HepG2 (cell line): ENCODE measurements at regions not wholly inside any gene's neighbourhood (a gene's known extent, or its start where the extent isn't known, plus 50 kb on each side); places are given as distances from the start of the nearest gene placed in this dataset.

ENCODE experiments used
- ATAC-seq: fragments of 200-7000 bp; cut with Tn5 transposase; 3 replicates; pipeline ENCODE4 v1.9.1; 2020; ENCODE audit warnings: mild to moderate bottlenecking, moderate library complexity
- BruUV-seq: library from RNA; stranded (reverse); fragments of 400-500 nt; replicated peaks from 2 replicates; lab custom pipeline; 2021; lab: Mats Ljungman, UMichigan
- CTCF ChIA-PET: fragments of 300-600 bp; formaldehyde crosslinking; extraction: SDS; loops from one replicate; lab custom pipeline; 2021; ENCODE audit warnings: low total read pairs, inconsistent platforms, low intra/inter-chr PET ratio; lab: Yijun Ruan, JAX
- POLR2A ChIA-PET: fragments of 350-600 bp; sonication (Branson Sonifier 250); formaldehyde crosslinking; loops from one replicate; lab custom pipeline; 2020; ENCODE audit warnings: antibody characterized with exemption, inconsistent platforms; lab: Yijun Ruan, JAX
- DNase-seq: peaks from one replicate; pipeline ENCODE4 v3.0.0-alpha.2; 2015; ENCODE audit warnings: low spot score
- FAIRE-seq: peaks from 3 replicates; lab custom pipeline; 2011; peaks lifted over from hg19 to GRCh38; lab: Jason Lieb, UNC
- H2AFZ ChIP-seq: one replicate; pipeline ENCODE4 v1.6.1; 2011; ENCODE audit warnings: low read length, inconsistent platforms
- H3K27ac ChIP-seq: fragments of 300-600 bp; 3 replicates; pipeline ENCODE4 v1.8.0; 2011; ENCODE audit warnings: mixed run types, mild to moderate bottlenecking, mixed read lengths, low read length, inconsistent platforms; ENCODE audit not compliant: insufficient read depth; ENCODE audit errors: extremely low read length
- H3K27me3 ChIP-seq, 2 experiments: fragments of 200-600 bp in 1 of 2; 2 replicates in 1 of 2; 3 replicates in 1 of 2; pipeline versions ENCODE4 v1.6.0 to v1.8.0; 2011; ENCODE audit warnings: low read length in 2 of 2, mild to moderate bottlenecking in 2 of 2, moderate library complexity in 2 of 2, inconsistent platforms in 1 of 2; ENCODE audit not compliant: insufficient read depth in 2 of 2, control insufficient read depth in 1 of 2
- H3K36me3 ChIP-seq, 2 experiments: fragments of 200-600 bp in 1 of 2; replicated peaks in 1 of 2; 2 replicates in 1 of 2; 3 replicates in 1 of 2; pipeline versions ENCODE4 v1.5.1 to v1.8.0; 2011; ENCODE audit warnings: low read length in 2 of 2, inconsistent platforms in 1 of 2; ENCODE audit not compliant: insufficient read depth in 2 of 2, control insufficient read depth in 1 of 2
- H3K4me1 ChIP-seq: 2 replicates; pipeline ENCODE4 v1.5.1; 2012; ENCODE audit warnings: low read length, inconsistent platforms; ENCODE audit not compliant: insufficient read depth
- H3K4me2 ChIP-seq: 2 replicates; pipeline ENCODE4 v1.6.0; 2011; ENCODE audit warnings: low read depth, low read length, inconsistent platforms
- H3K4me3 ChIP-seq, 3 experiments: fragments of 200-600 bp in 1 of 3; sonication (generic), shearing (Covaris generic) in 1 of 3; replicated peaks in 1 of 3; 2 replicates each; pipeline ENCODE4 v1.5.1; 2011 to 2016; ENCODE audit warnings: low read length in 3 of 3, inconsistent platforms in 2 of 3, low read depth in 2 of 3, mild to moderate bottlenecking in 2 of 3, control low read depth in 1 of 3, mixed read lengths in 1 of 3; ENCODE audit not compliant: insufficient read depth in 1 of 3
- H3K79me2 ChIP-seq: one replicate; pipeline ENCODE4 v1.6.1; 2011; ENCODE audit warnings: low read length, inconsistent platforms; ENCODE audit not compliant: insufficient read depth
- H3K9ac ChIP-seq: 2 replicates; pipeline ENCODE4 v1.6.0; 2011; ENCODE audit warnings: mild to moderate bottlenecking, low read depth, low read length, inconsistent platforms; ENCODE audit not compliant: insufficient read depth
- H3K9me3 ChIP-seq: 2 replicates; pipeline ENCODE4 v1.5.1; 2012; ENCODE audit warnings: mild to moderate bottlenecking, low read length
- H4K20me1 ChIP-seq: 2 replicates; pipeline ENCODE4 v1.6.0; 2011; ENCODE audit warnings: inconsistent platforms, mild to moderate bottlenecking, low read length, moderate library complexity; ENCODE audit not compliant: insufficient read depth
- CHCHD3 ChIP-seq: sonication (generic); formaldehyde crosslinking; IDR thresholded peaks from 2 replicates; pipeline ENCODE4 v1.8.0; 2022; ENCODE audit warnings: mild to moderate bottlenecking, missing genetic modification reagents, moderate library complexity
- HES4 ChIP-seq: sonication (generic); formaldehyde crosslinking; IDR thresholded peaks from 2 replicates; pipeline ENCODE4 v1.9.0; 2021; ENCODE audit warnings: mild to moderate bottlenecking, missing genetic modification reagents, borderline replicate concordance
- JUNB ChIP-seq: sonication (generic); formaldehyde crosslinking; IDR thresholded peaks from 2 replicates; pipeline ENCODE4 v1.8.0; 2022; ENCODE audit warnings: missing genetic modification reagents, mild to moderate bottlenecking, borderline replicate concordance
- NBN ChIP-seq: fragments of 450-650 bp; conservative IDR thresholded peaks from 2 replicates; pipeline ENCODE4 v1.6.1; 2017
- NFKBIZ ChIP-seq: IDR thresholded peaks from 2 replicates; pipeline ENCODE4 v1.6.1; 2018; ENCODE audit warnings: missing genetic modification reagents, missing compliant biosample characterization
- PCBP1 ChIP-seq: fragments of 200-400 bp; formaldehyde crosslinking; IDR thresholded peaks from 2 replicates; pipeline ENCODE4 v1.6.1; 2017; ENCODE audit warnings: mild to moderate bottlenecking, low read depth, low read length, borderline replicate concordance
- THAP11 ChIP-seq: IDR thresholded peaks from 2 replicates; pipeline ENCODE4 v1.6.1; 2016; ENCODE audit warnings: missing biosample characterization, missing genetic modification reagents
- XRCC5 ChIP-seq: fragments of 200-400 bp; formaldehyde crosslinking; optimal IDR thresholded peaks from 2 replicates; pipeline ENCODE3; 2017; ENCODE audit warnings: mild to moderate bottlenecking, low read length
- ZKSCAN5 ChIP-seq: sonication (generic); formaldehyde crosslinking; IDR thresholded peaks from 2 replicates; pipeline ENCODE4 v1.5.1; 2020; ENCODE audit warnings: mild to moderate bottlenecking, missing genetic modification reagents
- ZNF564 ChIP-seq: sonication (generic); formaldehyde crosslinking; IDR thresholded peaks from 2 replicates; pipeline ENCODE4 v1.8.1; 2023; ENCODE audit warnings: mild to moderate bottlenecking, missing genetic modification reagents
- ZNF678 ChIP-seq: sonication (generic); formaldehyde crosslinking; IDR thresholded peaks from 2 replicates; pipeline ENCODE4 v1.4.0; 2020; ENCODE audit warnings: mild to moderate bottlenecking, missing genetic modification reagents
- ZNF891 ChIP-seq: sonication (generic); formaldehyde crosslinking; IDR thresholded peaks from 2 replicates; pipeline ENCODE4 v1.5.0; 2020; ENCODE audit warnings: mild to moderate bottlenecking, missing genetic modification reagents
- WGBS: methylation state at CpG from one replicate; pipeline ENCODE4 v1.1.6; 2017; ENCODE audit warnings: low lambda C conversion rate; 5-methylcytosine and 5-hydroxymethylcytosine counted together
- in situ Hi-C: cut with HindIII; loops from 2 replicates; pipeline ENCODE4 v1.10.0; 2017; ENCODE audit warnings: low pct_unique_long_range_greater_than_20kb; ENCODE audit not compliant: extremely low pct_ligation_motif_present
- intact Hi-C: fragments of 100-400 bp; cut with micrococcal nuclease; formaldehyde crosslinking; loops from one replicate; pipeline ENCODE4 v1.10.0; 2022; ENCODE audit not compliant: unreplicated experiment
- TF ChIP-seq, protein P1 (sequence below): sonication (generic); formaldehyde crosslinking; IDR thresholded peaks from 2 replicates; pipeline ENCODE4 v1.4.0; 2020; ENCODE audit warnings: low read depth, mild to moderate bottlenecking, missing genetic modification reagents

DNA sequence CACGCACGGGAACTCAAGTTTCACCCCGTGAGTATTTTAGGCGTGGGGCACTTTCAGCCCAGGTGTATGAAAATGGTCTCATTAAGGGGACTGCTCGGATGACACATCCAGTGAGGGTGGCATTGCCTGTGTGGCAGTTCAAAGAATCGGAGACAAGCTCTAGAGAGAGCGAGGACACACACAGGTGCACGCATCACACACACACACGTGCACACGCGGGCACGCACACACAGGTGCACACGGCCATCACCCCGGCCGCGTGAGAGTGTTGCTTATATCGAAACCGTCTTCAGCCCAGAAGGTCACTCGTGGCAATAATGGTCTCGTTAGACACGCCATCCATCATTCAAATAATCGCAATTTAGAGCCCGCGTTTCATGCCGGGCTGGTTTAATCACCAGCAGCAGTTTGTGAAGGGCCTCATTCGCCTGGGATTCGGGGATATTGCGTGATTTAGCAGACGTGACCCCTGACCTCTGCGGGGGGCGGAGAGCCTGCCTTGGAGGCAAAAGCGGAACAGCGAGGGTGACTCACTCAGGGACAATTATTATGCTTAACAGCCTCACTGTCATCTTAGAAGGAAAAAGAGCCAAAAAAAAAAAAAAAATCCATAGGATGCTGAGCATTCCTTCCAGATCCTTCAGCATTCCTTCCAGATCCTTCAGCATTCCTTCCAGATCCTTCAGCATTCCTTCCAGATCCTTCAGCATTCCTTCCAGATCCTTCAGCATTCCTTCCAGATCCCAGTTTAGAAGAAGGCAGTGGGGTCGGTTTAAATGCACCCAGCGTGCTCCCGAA lies 89.4 kb upstream of the PPP2R3B start (continued):
- TF ChIP-seq HES4 (CRISPR knock-in tag) (no peak), ZNF678 (CRISPR knock-in tag) (no peak), ZNF564 (CRISPR knock-in tag) (no peak), THAP11 (CRISPR knock-in tag) (no peak), CHCHD3 (CRISPR knock-in tag) (no peak), XRCC5 (no peak), ZNF891 (CRISPR knock-in tag) (no peak)

DNA sequence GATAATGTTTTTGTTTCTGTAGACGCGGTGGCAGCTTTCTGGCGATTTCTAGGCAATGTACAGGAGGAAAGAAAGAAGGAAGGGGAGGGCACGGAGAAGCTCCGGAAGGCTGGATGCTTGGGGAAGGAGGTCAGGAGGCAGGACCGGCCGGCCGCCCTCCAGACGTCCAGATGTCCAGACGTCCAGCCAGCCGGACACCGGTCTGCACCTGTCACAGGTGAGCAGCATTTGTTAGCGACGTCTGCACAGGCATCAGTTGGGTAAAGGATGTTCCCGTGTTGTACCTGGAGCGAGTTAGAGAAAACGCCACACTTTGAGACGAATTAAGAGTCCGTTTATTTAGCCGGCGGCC lies 90.0 kb upstream of the PPP2R3B start:
- BruUV-seq = no TSS peak

More for the DNA sequence above, 90.0 kb upstream of the PPP2R3B start:
- TF ChIP-seq ZKSCAN5 = no peak
- TF ChIP-seq NFKBIZ (CRISPR knock-in tag) = no peak
- TF ChIP-seq, protein P1, sequence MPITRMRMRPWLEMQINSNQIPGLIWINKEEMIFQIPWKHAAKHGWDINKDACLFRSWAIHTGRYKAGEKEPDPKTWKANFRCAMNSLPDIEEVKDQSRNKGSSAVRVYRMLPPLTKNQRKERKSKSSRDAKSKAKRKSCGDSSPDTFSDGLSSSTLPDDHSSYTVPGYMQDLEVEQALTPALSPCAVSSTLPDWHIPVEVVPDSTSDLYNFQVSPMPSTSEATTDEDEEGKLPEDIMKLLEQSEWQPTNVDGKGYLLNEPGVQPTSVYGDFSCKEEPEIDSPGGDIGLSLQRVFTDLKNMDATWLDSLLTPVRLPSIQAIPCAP = no peak
- no peak for TF ChIP-seq NBN
- TF ChIP-seq PCBP1 = no peak
- TF ChIP-seq JUNB = no peak
- no peaks in the 10 kb centered on the region for H3K9me3 ChIP-seq
- 32% methylated on average over 21 of the region's 21 CpGs for WGBS
- H3K79me2 ChIP-seq = no peaks in the 10 kb centered on the region
- no peaks in the 10 kb centered on the region for H3K4me1 ChIP-seq
- H3K27ac ChIP-seq = no peak overlapping the region
- ChIA-PET POLR2A (no interaction called here), CTCF (no interaction called here)
- H3K36me3 ChIP-seq = no peaks in the 10 kb centered on the region
- intact Hi-C loops = no loop called here
- no peaks in the 10 kb centered on the region for H4K20me1 ChIP-seq
- no peak for FAIRE-seq
- DNase-seq = no peak
- no peak overlapping the region for H2AFZ ChIP-seq
- in situ Hi-C loops = no loop called here
- no peak overlapping the region for H3K4me3 ChIP-seq
- no peak overlapping the region for H3K4me2 ChIP-seq
- no peak overlapping the region for H3K9ac ChIP-seq
- ATAC-seq = no peak
- H3K27me3 ChIP-seq = peaks cover 0 to 26% of the 10 kb centered on the region in 2 experiments; a peak in 2 of 5 replicates
